GM19397 (cell line): ENCODE measurements at regions not wholly inside any gene's neighbourhood (a gene's known extent, or its start where the extent isn't known, plus 50 kb on each side); places are given as distances from the start of the nearest gene placed in this dataset.

Source experiments
- ATAC-seq: cut with Tn5 transposase; IDR thresholded peaks from one replicate; pipeline ENCODE4 v1.9.1; 2021; ENCODE audit warnings: mild to moderate bottlenecking, moderate library complexity; ENCODE audit not compliant: unreplicated experiment

GRCh38 chr6:122042380-122042779 is 357.1 kb upstream of the HSF2 start:
- ATAC-seq, result no peak

- ATAC-seq, result no peak
These were observed 356.3 kb upstream of the HSF2 start for GRCh38 chr6:122042960-122043735.

DNA sequence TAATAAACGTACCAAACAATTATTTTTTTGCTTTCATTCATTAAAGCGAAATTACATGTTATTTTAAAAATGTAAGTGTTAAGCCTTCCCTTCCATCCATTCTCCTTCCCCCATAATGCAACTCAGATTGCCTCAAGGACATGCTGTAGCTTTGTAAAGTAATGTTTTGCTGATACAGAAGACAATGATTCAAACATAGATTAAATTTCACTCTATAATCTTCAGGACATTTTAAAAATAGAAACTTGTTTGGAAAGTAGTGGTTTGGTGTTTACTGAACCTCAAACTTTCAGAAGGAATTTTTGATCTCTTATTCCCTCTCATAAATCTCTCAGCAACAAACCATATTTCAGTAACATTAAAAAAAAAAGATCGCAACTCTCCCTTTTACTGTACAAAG is 350.9 kb upstream of the HSF2 start:
- no peak for ATAC-seq

- no peak for ATAC-seq
These were observed 350.1 kb upstream of the HSF2 start for GRCh38 chr6:122049341-122049740.

DNA sequence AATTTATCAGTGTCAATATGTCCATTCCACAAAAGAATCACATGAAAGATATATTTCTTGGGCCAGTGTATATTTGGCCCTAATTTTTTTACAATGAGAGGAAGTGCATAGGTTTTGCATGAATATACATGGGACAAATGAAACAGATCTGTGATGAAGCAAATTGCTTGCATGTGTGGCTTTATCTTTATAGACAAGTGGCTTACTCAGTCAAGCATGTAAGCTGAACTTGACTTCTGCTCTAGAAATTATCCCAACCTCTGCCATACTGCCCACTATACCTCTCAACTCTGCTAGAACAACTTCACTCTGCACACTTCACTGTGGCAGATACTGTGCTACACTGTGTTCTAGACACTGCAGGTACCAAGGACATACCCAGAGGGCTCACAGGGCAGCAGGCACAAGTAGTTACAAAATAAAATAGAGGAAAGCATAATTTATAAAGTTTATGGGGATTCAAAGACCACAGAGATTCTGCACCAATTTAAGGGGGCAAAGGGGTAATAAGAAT is 349.2 kb upstream of the HSF2 start:
- no peak for ATAC-seq

- ATAC-seq, result no peak
These were observed 347.0 kb upstream of the HSF2 start for GRCh38 chr6:122052346-122052900.

GRCh38 chr6:122059918-122060317 is 339.5 kb upstream of the HSF2 start:
- no peak for ATAC-seq

DNA sequence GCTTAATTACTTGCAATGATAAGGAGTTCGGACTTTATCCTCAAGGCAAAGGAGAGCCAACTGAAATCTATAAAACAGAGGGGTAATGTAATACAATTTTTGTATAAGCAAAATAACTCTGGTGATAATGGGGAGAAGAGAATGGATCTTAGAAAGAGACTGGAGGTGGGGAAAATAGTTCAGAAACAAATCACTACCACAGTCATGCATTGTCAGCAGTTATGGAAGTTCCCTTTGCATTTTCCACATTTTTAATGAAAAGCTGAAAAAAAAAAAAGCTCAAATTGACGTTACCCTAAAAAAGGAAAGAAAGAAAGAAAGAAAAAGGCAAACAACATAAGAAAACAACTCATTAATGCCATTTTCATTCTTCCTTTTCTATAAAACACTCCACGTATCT is 337.6 kb upstream of the HSF2 start:
- no peak for ATAC-seq

DNA sequence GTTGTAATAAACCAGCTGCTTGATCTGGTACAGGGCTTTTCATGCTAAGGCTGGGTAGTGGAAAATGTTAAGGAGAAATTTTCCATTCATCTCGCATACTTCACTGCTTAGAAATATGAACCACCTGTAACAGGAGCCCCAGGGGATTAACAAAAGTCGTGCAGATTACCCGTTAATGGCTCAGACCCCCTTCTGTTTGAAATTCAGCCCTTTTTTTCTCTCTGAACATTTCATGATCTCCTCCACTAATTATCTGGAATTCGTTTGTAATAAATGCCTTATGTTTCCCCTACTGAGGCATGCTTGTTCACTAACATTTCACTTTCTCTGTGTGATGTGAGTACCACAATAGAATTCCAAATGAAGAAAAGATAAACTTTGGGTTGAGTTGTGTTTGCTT is 336.4 kb upstream of the HSF2 start:
- ATAC-seq, result no peak

DNA sequence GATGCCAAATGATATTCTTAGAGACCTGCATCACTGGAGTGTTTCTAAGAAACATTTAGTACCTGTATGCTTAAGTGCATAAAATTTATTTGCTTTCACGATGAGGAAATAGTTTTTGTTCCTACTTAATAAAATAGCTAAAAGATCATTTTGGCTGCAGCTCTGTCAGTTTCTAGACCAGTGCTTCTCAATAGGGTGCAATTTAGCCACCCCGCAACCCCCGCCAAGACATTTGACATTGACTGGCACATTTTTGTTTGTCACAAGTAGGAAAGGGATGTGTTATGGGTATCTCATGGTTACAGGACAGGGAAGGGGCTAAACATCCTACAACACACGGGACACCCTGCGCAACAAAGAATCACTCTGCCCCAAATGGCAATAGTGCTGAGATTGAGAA is 335.7 kb upstream of the HSF2 start:
- ATAC-seq, result no peak

DNA sequence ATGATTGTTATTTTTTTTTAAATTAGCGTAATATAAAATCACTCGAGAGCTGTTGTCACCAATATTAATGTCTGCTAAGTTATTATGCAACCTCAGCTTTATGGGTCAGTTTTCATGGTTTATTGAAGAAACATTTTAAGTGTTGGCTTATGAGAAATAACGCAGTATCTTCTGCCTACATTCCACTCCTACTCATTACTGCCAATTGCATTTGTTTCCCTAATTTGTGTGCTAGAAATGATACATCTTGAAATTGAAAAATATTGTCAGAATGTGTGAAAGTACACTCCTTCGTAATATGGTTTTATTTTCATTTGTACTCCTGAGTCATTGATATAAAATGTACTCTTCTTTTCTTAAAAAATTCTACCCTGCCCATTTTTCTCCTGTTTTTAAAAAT is 333.3 kb upstream of the HSF2 start:
- ATAC-seq, result no peak

DNA sequence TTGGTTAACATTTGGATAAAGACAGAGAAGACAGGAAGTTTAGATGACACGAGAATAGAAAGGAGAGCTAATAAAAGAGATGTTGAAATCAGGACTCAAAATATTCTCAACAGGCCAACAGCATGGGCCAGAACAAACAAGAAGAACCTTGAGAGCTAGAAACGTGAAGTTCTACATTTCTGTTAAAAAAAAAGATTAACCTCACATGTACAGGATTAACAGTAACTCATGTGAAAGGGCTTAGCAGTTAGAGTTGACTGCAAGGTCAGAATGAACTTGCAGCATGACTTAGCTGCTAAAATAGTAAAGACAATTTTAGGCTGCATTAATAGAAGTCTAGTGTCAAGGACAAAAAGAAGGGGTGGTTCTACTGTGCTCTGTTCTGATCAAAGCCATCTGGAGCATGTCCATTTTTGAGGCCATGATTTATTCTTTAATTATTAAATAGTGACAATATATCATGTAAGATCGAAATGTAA is 331.1 kb upstream of the HSF2 start:
- no peak for ATAC-seq

DNA sequence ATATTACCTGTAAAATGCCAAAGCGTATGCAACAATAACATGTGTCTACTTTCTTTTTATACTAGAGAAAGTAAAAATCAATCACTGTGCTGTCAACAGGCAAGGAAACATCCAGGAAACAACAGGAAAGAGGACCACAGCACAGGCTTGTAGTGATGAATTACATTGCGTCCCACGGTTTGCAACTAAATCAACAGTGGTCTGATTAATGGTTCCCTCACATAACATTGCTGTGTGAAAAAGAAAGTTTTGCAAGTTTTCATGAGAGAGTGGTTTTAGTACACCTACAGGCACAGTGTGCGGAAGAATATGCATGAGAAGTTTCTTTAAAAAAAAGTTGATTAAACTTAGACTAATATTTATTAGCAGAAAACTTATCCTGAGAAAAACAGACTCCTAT is 329.5 kb upstream of the HSF2 start:
- no peak for ATAC-seq

DNA sequence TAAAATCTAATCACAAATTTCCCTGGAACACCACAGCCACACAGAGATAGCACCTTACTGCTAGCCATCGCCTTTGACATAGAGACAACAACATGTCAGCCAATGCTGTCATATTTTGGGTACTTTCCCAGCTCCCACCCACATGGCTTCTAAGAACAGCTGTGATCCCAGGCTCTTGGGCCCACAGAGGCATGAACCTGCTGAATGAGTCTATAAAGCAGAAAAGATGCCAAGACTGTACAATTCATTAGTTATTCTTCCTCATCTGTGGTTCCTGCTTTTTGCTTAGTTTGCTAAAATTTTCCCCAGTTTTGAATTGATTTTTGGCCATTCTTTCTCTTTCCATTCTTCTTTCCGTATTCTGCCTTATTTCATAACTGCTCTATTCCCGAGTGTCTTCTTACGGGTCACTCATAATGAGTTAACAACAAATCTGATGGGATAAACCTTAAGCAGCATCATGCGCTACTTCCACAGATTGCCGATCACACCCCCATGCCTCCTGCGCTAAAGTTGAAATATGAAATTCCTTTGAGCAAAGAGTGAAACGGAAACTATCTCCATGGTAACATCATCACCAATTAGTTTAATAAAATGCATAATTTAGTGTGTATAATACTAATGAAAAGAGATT is 327.3 kb upstream of the HSF2 start:
- no peak for ATAC-seq

GRCh38 chr6:122075084-122075838 is 324.2 kb upstream of the HSF2 start:
- ATAC-seq, result no peak

DNA sequence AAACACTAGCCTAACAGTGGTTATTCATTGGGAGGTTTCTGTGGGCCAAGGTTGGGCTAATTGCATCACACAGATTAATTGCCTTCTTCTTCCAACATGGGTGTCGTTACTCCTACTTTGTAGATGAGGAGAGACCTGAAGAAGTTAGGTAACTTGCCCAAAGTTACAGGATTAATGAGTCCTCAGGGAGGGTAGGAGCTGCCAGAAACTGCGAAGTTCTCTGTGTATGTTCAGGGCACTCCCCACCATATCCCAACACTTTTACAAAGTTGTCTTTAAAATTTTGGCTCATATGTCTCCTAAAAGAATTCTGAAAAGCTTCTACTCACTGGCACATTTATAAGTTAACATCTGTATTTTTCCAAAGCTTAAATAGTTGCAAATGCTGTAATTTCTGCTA is 323.5 kb upstream of the HSF2 start:
- no peak for ATAC-seq

- ATAC-seq, result no peak
These were observed 321.8 kb upstream of the HSF2 start for GRCh38 chr6:122077603-122078002.

DNA sequence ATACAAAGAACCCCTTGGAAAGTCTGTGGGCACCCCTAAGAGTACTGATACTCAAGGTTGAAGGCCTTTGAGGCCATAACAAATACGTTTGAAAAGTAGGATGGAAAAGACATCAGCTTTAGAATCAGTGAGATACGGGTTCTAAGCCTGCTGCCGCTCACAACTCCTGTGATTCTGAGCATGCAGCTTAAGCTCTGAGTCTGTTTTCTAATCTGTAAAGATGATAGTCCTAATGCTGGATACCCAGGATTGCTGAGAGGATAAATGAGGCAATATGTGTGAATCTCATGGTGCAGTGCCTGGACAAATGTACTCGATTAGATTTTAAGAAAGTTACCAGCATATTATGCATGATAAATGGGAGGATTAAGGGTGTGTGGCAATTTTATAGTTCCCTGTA is 321.0 kb upstream of the HSF2 start:
- ATAC-seq, result no peak

DNA sequence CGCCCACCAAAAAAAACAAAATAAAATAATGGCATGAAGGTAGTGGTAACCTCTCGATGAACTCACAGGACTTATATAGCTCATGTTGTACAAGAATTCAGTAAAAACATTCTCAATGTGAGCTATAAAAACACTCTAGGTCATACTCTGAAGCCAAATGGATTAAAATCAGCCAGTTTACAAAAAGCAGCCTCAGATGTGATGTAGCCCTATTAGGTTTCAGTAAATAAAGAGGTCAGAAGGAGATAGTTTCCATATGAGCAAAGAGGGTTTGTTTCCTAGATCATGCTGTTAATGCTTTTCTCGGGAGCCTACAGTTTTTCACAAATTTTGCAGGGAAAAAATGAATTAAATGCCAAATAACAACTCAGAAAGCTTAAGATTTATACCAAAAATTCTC is 319.5 kb upstream of the HSF2 start:
- ATAC-seq, result no peak

DNA sequence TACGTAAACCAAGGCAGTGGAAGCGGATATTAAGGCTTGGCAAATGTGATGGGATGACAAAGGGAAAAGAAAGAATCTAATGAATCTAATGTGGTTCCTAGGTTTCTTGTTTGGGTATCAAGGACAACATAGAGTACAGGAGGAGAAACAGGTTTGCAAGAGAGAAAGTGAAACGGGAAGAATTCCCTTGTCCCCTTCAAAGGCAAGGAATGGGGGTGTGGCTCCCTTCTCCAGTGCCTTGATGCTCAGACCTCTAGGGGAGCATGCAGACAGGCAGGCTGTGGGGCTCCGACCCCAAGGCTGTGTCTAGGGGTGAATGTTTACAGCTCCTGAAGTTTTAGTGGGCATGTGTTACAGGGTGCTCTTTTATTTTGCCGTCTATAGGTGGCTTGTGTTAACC is 317.5 kb upstream of the HSF2 start:
- ATAC-seq, result no peak

GRCh38 chr6:122082370-122082769 is 317.1 kb upstream of the HSF2 start:
- ATAC-seq, result no peak
